NB4 (cell line): ENCODE measurements at regions not wholly inside any gene's neighbourhood (a gene's known extent, or its start where the extent isn't known, plus 50 kb on each side); places are given as distances from the start of the nearest gene placed in this dataset.

Experiments used
- DNase-seq: peaks from one replicate; pipeline ENCODE4 v3.0.0; 2010; ENCODE audit warnings: low read depth
- H3K4me3 ChIP-seq: one replicate; pipeline ENCODE4 v1.5.1; 2011; ENCODE audit warnings: mild to moderate bottlenecking, low read depth, low read length, moderate library complexity
- MYC ChIP-seq: IDR thresholded peaks from 2 replicates; pipeline ENCODE4 v1.6.1; 2011; ENCODE audit warnings: low read depth, low read length
- POLR2A ChIP-seq: IDR thresholded peaks from 2 replicates; pipeline ENCODE4 v1.6.1; 2011; ENCODE audit warnings: mild to moderate bottlenecking; ENCODE audit not compliant: insufficient read length; ENCODE audit errors: extremely low read depth
- TF ChIP-seq, protein P1 (sequence below): IDR thresholded peaks from 2 replicates; pipeline ENCODE4 v1.6.1; 2011; ENCODE audit warnings: low read depth, low read length
- TF ChIP-seq, protein P2 (sequence below): IDR thresholded peaks from one replicate; pipeline ENCODE4 v1.5.1; 2012; ENCODE audit warnings: low read depth, low read length

DNA sequence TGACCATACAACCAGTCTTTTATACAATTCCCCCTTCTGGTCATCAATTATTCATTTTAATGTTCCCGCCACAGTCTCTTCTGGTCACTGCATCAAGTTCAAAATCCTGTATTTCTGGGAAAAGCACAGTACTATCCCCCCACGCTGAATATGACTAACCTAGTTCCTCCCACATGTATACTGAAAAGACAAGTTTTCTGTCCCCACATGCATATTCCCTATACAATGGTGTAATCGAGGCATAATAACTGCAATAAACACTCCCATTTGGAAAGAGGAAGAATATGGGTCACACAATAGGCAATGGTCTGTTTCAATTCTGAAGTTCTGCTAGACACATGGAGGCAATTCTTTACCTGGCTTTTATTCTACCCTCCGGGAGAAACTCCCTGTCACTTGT lies 344.9 kb downstream of the EFNA5 start:
- DNase-seq: no peak
- TF ChIP-seq MYC: no peak
- TF ChIP-seq, protein P1, sequence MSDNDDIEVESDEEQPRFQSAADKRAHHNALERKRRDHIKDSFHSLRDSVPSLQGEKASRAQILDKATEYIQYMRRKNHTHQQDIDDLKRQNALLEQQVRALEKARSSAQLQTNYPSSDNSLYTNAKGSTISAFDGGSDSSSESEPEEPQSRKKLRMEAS: no peak
- TF ChIP-seq POLR2A: no peak
- TF ChIP-seq, protein P2, sequence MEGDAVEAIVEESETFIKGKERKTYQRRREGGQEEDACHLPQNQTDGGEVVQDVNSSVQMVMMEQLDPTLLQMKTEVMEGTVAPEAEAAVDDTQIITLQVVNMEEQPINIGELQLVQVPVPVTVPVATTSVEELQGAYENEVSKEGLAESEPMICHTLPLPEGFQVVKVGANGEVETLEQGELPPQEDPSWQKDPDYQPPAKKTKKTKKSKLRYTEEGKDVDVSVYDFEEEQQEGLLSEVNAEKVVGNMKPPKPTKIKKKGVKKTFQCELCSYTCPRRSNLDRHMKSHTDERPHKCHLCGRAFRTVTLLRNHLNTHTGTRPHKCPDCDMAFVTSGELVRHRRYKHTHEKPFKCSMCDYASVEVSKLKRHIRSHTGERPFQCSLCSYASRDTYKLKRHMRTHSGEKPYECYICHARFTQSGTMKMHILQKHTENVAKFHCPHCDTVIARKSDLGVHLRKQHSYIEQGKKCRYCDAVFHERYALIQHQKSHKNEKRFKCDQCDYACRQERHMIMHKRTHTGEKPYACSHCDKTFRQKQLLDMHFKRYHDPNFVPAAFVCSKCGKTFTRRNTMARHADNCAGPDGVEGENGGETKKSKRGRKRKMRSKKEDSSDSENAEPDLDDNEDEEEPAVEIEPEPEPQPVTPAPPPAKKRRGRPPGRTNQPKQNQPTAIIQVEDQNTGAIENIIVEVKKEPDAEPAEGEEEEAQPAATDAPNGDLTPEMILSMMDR: no peak
- no peak overlapping the region for H3K4me3 ChIP-seq

DNA sequence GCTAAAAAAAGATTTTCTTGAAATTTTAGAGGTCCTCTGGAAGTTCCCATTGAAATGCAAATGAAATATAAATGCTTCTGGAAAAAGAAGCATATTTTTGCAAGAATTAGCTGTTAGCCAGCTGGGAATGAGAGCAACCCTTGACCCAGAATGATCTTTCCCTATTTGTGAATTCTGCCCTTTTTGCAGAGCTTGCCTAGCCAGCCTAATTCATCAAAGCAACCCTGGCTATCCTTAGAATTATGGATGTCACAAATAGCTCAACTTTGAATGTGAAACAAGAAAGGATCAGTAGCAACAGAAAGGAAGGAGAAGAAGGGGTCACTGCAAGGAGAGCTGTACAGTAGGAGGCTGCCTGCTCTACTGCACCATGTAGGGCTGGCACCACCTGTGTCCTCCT lies 345.9 kb downstream of the EFNA5 start:
- no peak for DNase-seq
- TF ChIP-seq, protein P1: no peak
- TF ChIP-seq, protein P2: no peak
- TF ChIP-seq MYC (no peak), POLR2A (no peak)
- H3K4me3 ChIP-seq: no peak overlapping the region

DNA sequence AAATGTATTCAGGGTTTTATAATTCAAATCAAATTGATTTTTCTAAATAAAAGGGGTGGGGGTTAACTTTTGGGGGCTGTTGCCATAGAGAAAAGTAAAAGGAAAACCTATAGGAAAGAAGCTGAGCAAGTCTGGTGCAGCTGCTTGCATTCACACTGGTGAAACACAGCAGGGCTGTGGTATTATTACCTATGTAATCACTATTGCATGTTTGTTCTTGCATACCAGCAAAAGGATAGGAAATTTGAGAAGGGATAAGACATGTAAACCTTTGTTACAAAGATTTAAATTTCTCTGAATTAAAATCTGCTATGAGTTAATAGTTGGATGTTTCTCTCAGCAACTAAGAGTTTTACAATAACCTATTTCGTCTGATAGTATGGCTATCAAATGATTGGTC lies 346.7 kb downstream of the EFNA5 start:
- no peak for DNase-seq
- TF ChIP-seq MYC (no peak), POLR2A (no peak)
- TF ChIP-seq, protein P1: no peak
- TF ChIP-seq, protein P2: no peak
- no peak overlapping the region for H3K4me3 ChIP-seq

DNA sequence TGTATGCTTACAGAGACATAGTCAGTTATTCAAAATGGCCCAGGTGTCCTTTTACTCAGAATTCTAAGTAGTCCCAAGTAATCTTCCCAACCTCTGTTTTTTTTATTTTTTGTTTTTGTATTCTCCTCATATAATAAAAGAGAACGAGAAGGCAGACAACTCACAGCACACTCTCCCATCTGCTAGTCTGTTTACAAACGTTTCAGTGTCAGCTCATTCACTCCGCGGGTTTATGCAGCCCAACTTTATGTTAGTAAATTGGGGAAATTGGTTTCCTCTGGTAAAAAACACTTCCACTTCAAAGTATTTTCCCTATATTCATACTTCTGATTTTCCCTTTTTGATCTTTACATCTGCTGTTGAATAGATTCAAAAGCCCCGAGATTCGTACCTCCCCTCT lies 347.2 kb downstream of the EFNA5 start:
- no peak for TF ChIP-seq MYC
- no peak for TF ChIP-seq POLR2A
- TF ChIP-seq, protein P1: no peak
- TF ChIP-seq, protein P2: no peak
- H3K4me3 ChIP-seq: no peak overlapping the region
- DNase-seq: no peak

DNA sequence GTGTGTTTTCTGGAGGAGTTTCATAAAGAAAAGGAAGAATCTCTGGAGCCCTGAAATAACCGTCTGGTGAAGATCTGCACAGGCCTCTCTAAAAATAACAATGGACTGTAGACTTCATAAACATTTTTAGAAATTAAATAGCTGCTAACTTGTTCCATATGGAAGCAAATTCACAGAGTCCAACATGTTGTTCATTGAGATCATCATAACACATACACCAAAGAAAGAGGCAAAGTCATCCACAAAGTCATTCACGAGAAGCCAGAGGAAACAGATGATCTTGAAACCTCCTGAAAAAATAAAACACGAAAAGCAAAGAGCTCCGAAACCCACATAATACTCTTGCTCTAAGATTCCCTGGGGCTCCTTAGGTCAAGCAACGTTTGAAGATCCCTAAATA lies 347.8 kb downstream of the EFNA5 start:
- TF ChIP-seq, protein P1: no peak
- no peak for TF ChIP-seq MYC
- TF ChIP-seq POLR2A: no peak
- TF ChIP-seq, protein P2: no peak
- no peak for DNase-seq
- H3K4me3 ChIP-seq: no peak overlapping the region

DNA sequence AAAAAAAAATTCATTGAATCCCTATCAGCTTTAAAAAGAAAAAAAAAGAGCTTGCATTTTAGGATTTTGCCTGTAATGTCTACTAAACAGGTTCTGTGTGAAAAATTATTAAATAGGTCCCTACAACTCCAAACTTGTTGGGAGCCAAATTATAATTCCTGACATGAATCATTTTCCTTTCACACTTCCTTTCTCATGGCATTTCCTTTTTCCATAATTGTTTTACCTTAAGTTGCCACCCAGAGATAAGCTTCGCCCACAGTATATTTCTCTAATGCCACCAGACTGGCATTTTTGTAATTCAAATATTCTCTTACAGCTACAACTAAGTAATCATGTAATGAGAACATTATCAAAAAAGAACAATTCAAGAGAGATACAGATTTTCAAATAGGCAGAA lies 348.8 kb downstream of the EFNA5 start:
- DNase-seq: no peak
- no peak overlapping the region for H3K4me3 ChIP-seq
- TF ChIP-seq MYC (no peak), POLR2A (no peak)
- TF ChIP-seq, protein P1: no peak
- TF ChIP-seq, protein P2: no peak
